Duodenal mucosa (tissue), 2 donors: ENCODE measurements at regions not wholly inside any gene's neighbourhood (a gene's known extent, or its start where the extent isn't known, plus 50 kb on each side); places are given as distances from the start of the nearest gene placed in this dataset.

ENCODE experiments used
- H3K27ac ChIP-seq: one replicate; pipeline ENCODE4 v1.7.0; 2013; ENCODE audit warnings: low read depth, low read length
- H3K27me3 ChIP-seq, 2 donors: one replicate each; pipeline ENCODE4 v1.7.0; 2013; ENCODE audit warnings: low read length in 2 of 2, control low read depth in 1 of 2; ENCODE audit not compliant: insufficient read depth in 2 of 2, control insufficient read depth in 1 of 2
- H3K36me3 ChIP-seq, 2 donors: one replicate each; pipeline ENCODE4 v1.7.0; 2013; ENCODE audit warnings: low read length in 2 of 2, control low read depth in 1 of 2; ENCODE audit not compliant: insufficient read depth in 2 of 2, control insufficient read depth in 1 of 2
- H3K4me1 ChIP-seq, 2 donors: one replicate each; pipeline ENCODE4 v1.7.0; 2013; ENCODE audit warnings: low read length in 2 of 2, control low read depth in 1 of 2; ENCODE audit not compliant: insufficient read depth in 2 of 2, control insufficient read depth in 1 of 2
- H3K4me3 ChIP-seq, 2 donors: one replicate each; pipeline ENCODE4 v1.7.0; 2013; ENCODE audit warnings: low read length in 2 of 2, low read depth in 1 of 2
- H3K9ac ChIP-seq, 2 donors: one replicate each; pipeline ENCODE4 v1.7.0; 2013; ENCODE audit warnings: low read length in 2 of 2, low read depth in 1 of 2
- H3K9me3 ChIP-seq, 2 donors: one replicate each; pipeline ENCODE4 v1.7.0; 2013; ENCODE audit warnings: low read length in 2 of 2, control low read depth in 1 of 2; ENCODE audit not compliant: control insufficient read depth in 1 of 2

GRCh38 chr7:45235905-45236304 is 78.3 kb downstream of the RAMP3 start:
- Histone ChIP-seq H3K27ac (no peak overlapping the region), H3K9ac (no peak overlapping the region)

GRCh38 chr7:45236666-45237065 is 79.1 kb downstream of the RAMP3 start:
- H3K4me1 ChIP-seq: no peaks in the 10 kb centered on the region
- H3K4me3 ChIP-seq: no peak overlapping the region
- no peak overlapping the region for H3K27ac ChIP-seq
- H3K9me3 ChIP-seq: no peaks in the 10 kb centered on the region
- peaks cover 6 to 8% of the 10 kb centered on the region in 2 donors for H3K27me3 ChIP-seq
- H3K36me3 ChIP-seq: no peaks in the 10 kb centered on the region
- no peak overlapping the region for H3K9ac ChIP-seq

More at GRCh38 chr7:45235905-45236304, 78.3 kb downstream of the RAMP3 start:
- H3K4me1 ChIP-seq: no peaks in the 10 kb centered on the region
- H3K9me3 ChIP-seq: no peaks in the 10 kb centered on the region
- H3K4me3 ChIP-seq: no peak overlapping the region
- H3K36me3 ChIP-seq: no peaks in the 10 kb centered on the region
- peaks cover 6 to 8% of the 10 kb centered on the region in 2 donors for H3K27me3 ChIP-seq

- Histone ChIP-seq H3K27ac (no peak overlapping the region), H3K9me3 (no peaks in the 10 kb centered on the region), H3K4me3 (no peak overlapping the region), H3K27me3 (peaks cover 6 to 8% of the 10 kb centered on the region in 2 donors), H3K9ac (no peak overlapping the region), H3K36me3 (no peaks in the 10 kb centered on the region), H3K4me1 (no peaks in the 10 kb centered on the region)
Measured at GRCh38 chr7:45237788-45238461, 80.3 kb downstream of the RAMP3 start.

GRCh38 chr7:45238806-45239205 is 81.2 kb downstream of the RAMP3 start:
- Histone ChIP-seq H3K27me3 (peaks cover 1 to 8% of the 10 kb centered on the region in 2 donors), H3K9ac (no peak overlapping the region), H3K4me1 (no peaks in the 10 kb centered on the region), H3K4me3 (no peak overlapping the region), H3K9me3 (no peaks in the 10 kb centered on the region), H3K27ac (no peak overlapping the region), H3K36me3 (no peaks in the 10 kb centered on the region)

GRCh38 chr7:45239486-45239885 is 81.9 kb downstream of the RAMP3 start:
- H3K27ac ChIP-seq: no peak overlapping the region

GRCh38 chr7:45240273-45240771 is 82.7 kb downstream of the RAMP3 start:
- Histone ChIP-seq H3K9ac (no peak overlapping the region), H3K27ac (no peak overlapping the region), H3K36me3 (no peaks in the 10 kb centered on the region), H3K9me3 (no peaks in the 10 kb centered on the region), H3K27me3 (peaks cover 0 to 8% of the 10 kb centered on the region in 2 donors), H3K4me1 (no peaks in the 10 kb centered on the region), H3K4me3 (no peak overlapping the region)

More at GRCh38 chr7:45239486-45239885, 81.9 kb downstream of the RAMP3 start:
- no peak overlapping the region for H3K4me3 ChIP-seq
- no peaks in the 10 kb centered on the region for H3K9me3 ChIP-seq
- no peaks in the 10 kb centered on the region for H3K36me3 ChIP-seq
- peaks cover 0 to 8% of the 10 kb centered on the region in 2 donors for H3K27me3 ChIP-seq
- no peak overlapping the region for H3K9ac ChIP-seq
- H3K4me1 ChIP-seq: no peaks in the 10 kb centered on the region

GRCh38 chr7:45240926-45241325 is 83.3 kb downstream of the RAMP3 start:
- Histone ChIP-seq H3K27ac (no peak overlapping the region), H3K27me3 (peaks cover 0 to 8% of the 10 kb centered on the region in 2 donors), H3K4me1 (no peaks in the 10 kb centered on the region), H3K36me3 (no peaks in the 10 kb centered on the region), H3K9me3 (no peaks in the 10 kb centered on the region), H3K9ac (no peak overlapping the region), H3K4me3 (no peak overlapping the region)

- Histone ChIP-seq H3K27me3 (peaks cover 0 to 8% of the 10 kb centered on the region in 2 donors), H3K27ac (no peak overlapping the region), H3K9ac (no peak overlapping the region), H3K4me1 (no peaks in the 10 kb centered on the region), H3K4me3 (no peak overlapping the region), H3K9me3 (no peaks in the 10 kb centered on the region), H3K36me3 (no peaks in the 10 kb centered on the region)
Measured at GRCh38 chr7:45241339-45242109, 83.9 kb downstream of the RAMP3 start.

GRCh38 chr7:45242261-45242660 is 84.7 kb downstream of the RAMP3 start:
- Histone ChIP-seq H3K27ac (no peak overlapping the region), H3K9me3 (no peaks in the 10 kb centered on the region), H3K36me3 (no peaks in the 10 kb centered on the region), H3K4me1 (no peaks in the 10 kb centered on the region), H3K4me3 (no peak overlapping the region), H3K9ac (no peak overlapping the region), H3K27me3 (peaks cover 0 to 8% of the 10 kb centered on the region in 2 donors)

GRCh38 chr7:45242698-45243097 is 85.1 kb downstream of the RAMP3 start:
- H3K9me3 ChIP-seq: no peaks in the 10 kb centered on the region

More at GRCh38 chr7:45242698-45243097, 85.1 kb downstream of the RAMP3 start:
- H3K4me1 ChIP-seq: no peaks in the 10 kb centered on the region
- no peak overlapping the region for H3K27ac ChIP-seq
- H3K36me3 ChIP-seq: no peaks in the 10 kb centered on the region
- no peak overlapping the region for H3K4me3 ChIP-seq
- peaks cover 0 to 7% of the 10 kb centered on the region in 2 donors for H3K27me3 ChIP-seq
- no peak overlapping the region for H3K9ac ChIP-seq
